ENCODE measurements at regions not wholly inside any gene's neighbourhood (a gene's known extent, or its start where the extent isn't known, plus 50 kb on each side); places are given as distances from the start of the nearest gene placed in this dataset.
"Not testable (repeated sequence)": the region's sequence is repeated elsewhere in the genome, so short reads cannot be mapped to it uniquely, and the experiment has no call there.

DNA sequence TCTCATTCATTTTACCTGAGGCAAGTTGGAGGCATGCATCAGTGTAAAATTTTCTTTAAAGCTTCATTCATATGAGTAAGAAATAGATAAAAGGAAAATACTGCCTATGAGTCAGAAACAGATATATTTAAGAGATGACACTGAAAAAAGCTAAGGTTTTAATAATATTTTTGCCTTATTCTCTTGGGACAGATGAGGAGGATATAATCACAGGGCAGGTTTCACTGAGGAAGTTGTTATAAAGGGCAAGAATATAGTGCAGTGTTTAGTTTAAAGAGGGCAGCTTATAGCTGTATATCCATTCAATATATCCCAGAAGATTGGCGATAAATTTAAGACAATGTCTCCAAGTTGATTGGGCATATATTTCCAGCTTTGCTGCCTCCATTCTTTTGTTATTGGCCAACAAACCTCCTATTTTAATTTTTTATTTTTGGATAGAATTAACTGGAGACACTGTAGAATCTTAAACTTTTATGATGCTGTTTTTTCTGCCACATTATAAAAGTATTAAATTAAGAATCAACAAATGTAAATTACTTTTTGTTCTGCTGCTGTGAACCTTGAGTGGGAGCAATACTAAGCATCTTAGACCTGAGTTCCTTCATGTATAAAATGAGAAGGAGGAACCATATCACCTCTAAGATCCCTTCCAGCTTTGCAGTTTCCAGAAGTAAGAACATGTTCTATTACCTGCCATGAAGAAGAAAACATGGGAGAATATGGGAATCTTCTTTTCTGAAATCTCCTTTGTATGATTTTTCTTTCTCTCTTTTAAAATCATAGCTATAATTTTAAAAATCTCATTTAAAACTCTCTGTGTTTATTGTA is 171.6 kb downstream of the S1PR1 start:
- DNase-seq (ENCODE audit: low read depth in 4 of 4, low spot score in 2 of 4), result no peak

GRCh38 chr1:101409102-101409501 is 172.3 kb downstream of the S1PR1 start:
- DNase-seq (ENCODE audit: low read depth in 4 of 4, low spot score in 2 of 4), result no peak

DNA sequence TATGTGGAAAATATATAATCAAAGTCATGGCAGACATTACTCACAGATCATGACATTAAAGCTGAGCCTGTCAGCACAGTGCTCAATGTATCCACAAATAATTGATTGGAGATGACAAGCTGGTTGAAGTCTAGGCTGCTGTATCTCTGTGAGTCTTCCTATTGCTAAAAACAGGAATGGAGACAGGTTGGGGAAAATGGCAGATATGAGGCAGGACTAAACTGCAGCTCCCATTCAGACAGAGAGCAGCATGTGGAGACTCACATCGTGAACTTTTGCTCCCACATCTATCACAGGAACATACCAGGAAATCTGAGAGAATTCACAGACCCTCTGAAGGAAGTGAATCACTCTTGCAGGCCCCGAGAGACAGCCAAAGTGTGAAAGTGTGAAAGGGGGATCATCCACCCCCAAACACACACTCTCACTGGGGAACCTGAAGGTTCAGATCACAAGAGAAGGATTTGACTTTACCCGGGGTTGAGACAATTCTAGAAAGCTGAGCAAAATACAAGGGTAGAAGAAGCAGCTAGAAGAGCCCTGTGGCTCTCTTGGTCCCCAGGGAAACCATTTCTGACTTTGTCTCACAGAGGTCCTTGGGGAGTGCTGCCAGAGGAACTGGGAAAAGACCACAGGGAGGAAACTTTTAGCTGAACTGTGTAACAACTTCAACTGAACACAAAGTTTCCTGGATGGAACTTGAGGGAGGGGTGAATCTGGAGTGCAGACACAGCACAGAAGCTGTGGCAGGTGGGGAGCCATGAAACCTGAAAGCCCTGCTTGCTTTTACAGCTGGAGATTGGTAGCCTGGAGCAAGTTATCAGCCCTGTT is 173.4 kb downstream of the S1PR1 start:
- no peak for DNase-seq (ENCODE audit: low read depth in 4 of 4, low spot score in 2 of 4)

GRCh38 chr1:101420406-101420805 is 183.6 kb downstream of the S1PR1 start:
- DNase-seq (ENCODE audit: low read depth in 4 of 4, low spot score in 2 of 4), result no peak

DNA sequence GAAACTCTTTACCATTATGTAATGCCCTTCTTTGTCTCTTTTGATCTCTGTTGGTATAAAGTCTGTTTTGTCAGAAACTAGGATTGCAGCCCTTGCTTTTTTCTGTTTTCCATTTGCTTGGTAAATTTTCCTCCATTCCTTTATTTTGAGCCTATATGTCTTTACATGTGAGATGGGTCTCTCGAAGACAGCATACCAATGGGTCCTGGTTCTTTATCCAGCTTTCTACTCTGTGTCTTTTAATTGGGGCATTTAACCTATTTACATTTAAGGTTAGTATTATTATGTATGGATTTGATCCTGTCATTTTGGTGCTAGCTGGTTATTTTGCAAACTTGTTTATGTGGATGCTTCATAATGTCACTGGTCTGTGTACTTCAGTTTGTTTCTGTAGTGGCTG is 191.3 kb downstream of the S1PR1 start:
- DNase-seq (ENCODE audit: low read depth in 4 of 4, low spot score in 2 of 4), result not testable (repeated sequence)

- no peak for DNase-seq (ENCODE audit: low read depth in 4 of 4, low spot score in 2 of 4)
These were observed 191.7 kb downstream of the S1PR1 start for GRCh38 chr1:101428562-101428961.

GRCh38 chr1:101431956-101432510 is 195.2 kb downstream of the S1PR1 start:
- no peak for DNase-seq (ENCODE audit: low read depth in 4 of 4, low spot score in 2 of 4)

DNA sequence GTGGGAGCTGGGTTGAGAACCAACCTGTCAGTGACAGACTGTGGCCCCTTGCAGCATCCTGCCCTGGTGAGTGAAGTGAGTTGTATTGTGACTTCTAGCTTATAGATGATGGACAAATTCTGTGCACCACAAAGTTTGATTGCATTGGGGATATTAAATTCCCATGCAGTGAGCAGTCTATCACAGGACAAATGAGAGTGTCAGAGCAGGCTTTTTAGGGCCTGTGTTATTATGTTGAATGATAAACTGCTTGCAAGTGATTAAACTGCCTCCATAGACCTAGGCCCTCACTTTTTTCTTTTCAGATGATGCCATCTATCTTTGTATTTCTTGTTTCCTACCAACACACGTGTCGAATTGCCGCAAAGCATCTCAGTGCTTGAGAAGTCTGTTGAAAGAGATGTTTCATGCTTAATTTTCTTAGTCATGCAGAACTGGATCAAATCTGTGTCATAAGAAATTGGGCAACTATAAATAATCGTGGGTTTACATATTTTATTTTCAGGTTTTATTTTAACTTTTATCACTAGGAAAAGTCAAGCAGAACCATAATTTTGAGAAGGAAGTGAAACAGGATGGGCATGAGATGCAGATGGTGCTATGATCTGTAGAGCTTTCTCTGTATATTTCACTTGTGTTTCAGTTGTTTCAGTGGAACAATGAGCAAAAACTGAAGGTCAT is 199.2 kb downstream of the S1PR1 start:
- no peak for DNase-seq (ENCODE audit: low read depth in 4 of 4, low spot score in 2 of 4)

DNA sequence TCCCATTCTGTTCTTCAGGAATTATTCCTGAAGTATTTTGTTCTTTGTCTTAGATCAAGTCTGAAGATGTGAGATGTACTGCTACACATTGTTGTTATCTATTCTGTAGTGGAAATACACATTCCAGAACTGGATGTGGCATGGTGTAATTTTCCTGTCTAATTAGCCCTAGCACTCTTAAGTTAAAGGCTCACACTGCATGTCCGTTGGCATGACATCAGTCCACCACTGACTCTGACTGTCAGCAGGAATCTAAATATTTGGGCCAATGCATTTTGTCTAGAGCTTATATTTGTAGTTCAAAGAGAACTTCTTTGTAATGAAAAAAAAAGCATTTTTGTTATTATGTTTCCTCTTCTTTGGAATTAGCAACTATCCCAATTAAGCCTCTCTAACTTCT is 201.0 kb downstream of the S1PR1 start:
- DNase-seq (ENCODE audit: low read depth in 4 of 4, low spot score in 2 of 4), result no peak

DNA sequence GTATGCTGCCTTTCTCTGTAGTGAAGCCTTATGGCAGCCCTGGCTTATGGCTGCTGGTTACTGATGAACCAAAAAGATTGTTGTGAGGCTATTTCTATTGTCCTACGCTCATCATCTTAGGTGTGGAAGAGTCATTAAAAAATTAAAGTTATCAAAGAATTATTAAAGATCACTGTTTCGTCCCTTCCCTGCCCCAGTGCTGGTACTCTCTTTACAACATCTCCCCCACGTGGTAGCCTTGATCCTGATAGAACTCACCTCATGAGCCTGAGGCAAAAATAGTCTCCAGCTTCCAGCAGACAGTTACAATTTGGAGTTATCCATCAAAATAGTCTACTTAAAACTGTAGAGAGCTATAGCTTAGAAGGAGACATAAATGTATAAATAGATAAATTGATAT is 201.5 kb downstream of the S1PR1 start:
- no peak for DNase-seq (ENCODE audit: low read depth in 4 of 4, low spot score in 2 of 4)

- DNase-seq (ENCODE audit: low read depth in 4 of 4, low spot score in 2 of 4), result no peak
These were observed 203.7 kb downstream of the S1PR1 start for GRCh38 chr1:101440485-101440884.

- DNase-seq (ENCODE audit: low read depth in 4 of 4, low spot score in 2 of 4), result no peak
These were observed 207.6 kb downstream of the S1PR1 start for GRCh38 chr1:101444381-101444780.

DNA sequence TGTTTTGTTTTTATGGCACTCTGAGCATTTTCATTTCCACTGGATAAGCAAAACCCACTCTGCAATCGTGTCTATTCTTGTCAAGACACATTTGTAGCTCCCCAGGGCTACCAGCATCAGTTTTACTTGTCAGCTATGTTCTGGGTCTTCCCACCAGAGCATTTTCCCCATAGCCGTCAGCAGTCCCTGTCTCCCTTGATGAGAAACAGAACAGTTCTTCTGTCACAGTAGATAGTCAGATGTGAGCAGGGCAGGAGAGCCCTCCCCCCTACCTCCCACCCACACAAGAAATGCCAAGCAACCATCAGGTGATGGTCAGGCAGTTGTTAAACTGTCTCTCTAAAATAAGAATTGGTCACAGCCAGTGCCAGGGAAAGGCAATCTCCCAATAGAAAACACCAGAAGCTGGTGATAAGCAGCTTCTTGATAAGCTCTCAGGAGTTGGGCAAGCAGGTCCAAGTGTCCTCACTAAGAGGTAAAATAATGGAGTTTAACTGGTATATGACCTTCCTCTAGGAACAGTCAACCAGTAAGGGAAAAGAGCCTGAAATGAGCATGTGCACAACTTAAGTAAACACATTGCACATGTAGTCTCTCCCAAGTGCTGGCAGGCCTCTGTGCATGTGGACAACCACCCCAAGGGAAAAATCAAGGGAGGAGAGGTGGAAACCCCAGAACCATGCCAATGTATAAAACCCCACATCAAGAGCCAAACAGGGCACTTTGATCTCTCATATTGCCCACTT is 208.2 kb downstream of the S1PR1 start:
- no peak for DNase-seq (ENCODE audit: low read depth in 4 of 4, low spot score in 2 of 4)

DNA sequence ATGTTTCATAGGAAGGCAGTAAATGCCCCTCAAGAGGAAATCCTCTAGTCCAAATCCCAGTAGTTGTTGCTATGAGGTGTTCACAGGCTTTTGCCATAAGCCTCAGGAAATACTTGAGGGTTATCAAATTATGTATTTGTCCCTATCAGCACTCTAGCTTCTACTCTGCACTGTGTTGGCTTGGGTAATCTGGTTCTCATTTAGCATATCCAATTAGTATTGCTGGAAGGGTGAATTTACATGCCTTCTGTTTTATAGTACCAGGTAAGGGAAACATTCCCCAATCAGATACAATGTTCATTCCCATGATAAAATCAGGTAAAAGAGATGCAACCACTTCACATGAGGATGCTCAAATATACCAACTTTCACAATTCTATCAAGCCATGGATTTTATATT is 211.2 kb downstream of the S1PR1 start:
- no peak for DNase-seq (ENCODE audit: low read depth in 4 of 4, low spot score in 2 of 4)

DNA sequence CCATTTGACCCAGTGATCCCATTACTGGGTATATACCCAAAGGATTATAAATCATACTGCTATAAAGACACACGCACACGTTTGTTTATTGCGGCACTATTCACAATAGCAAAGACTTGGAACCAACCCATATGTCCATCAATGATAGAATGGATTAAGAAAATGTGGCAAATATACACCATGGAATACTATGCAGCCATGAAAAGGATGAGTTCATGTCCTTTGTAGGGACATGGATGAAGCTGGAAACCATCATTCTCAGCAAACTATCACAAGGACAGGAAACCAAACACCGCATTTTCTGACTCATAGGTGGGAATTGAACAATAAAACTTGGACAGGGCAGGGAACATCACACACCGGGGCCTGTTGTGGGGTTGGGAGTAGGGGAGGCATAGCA is 213.9 kb downstream of the S1PR1 start:
- not testable (repeated sequence) for DNase-seq (ENCODE audit: low read depth in 4 of 4, low spot score in 2 of 4)

DNA sequence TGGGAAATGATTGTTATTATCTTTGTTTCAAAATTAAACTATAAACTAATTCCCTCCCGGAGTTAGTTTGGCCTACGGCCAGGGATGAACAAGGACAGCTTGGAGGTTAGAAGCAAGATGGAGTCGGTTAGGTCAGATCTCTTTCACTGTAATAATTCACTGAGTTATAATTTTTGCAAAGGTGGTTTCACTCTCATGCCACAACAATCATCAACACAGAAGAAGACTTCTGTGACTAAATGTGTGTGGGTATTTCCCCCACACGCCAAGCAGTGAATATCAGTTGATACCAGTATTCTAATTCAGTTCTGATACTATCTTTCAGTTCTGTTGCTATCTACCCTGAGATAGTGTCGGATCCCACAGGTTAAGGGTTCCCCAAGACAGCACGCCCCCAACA is 215.1 kb downstream of the S1PR1 start:
- no peak for DNase-seq (ENCODE audit: low read depth in 4 of 4, low spot score in 2 of 4)

GRCh38 chr1:101452825-101453224 is 216.0 kb downstream of the S1PR1 start:
- no peak for DNase-seq (ENCODE audit: low read depth in 4 of 4, low spot score in 2 of 4)

DNA sequence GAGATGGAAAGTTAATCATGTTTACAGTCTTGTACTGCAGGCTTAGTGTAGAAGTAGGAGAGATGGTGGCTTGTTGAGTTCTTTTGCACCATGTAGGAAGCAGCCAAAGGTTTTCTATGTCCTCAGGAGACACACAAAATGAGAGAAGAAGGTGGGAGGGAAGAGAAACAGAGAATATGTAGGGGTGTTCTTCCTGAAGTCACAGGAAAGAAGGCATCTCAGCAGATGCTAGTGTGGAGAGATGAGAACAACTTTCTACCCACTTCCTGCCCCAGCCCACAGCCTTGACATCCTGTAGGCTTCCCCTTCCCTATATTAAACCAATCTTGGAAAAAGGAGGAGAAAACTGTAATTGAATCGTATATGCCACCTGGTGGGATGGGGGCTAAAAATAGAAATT is 217.0 kb downstream of the S1PR1 start:
- DNase-seq (ENCODE audit: low read depth in 4 of 4, low spot score in 2 of 4), result no peak

GRCh38 chr1:101455166-101455565 is 218.3 kb downstream of the S1PR1 start:
- no peak for DNase-seq (ENCODE audit: low read depth in 4 of 4, low spot score in 2 of 4)

DNA sequence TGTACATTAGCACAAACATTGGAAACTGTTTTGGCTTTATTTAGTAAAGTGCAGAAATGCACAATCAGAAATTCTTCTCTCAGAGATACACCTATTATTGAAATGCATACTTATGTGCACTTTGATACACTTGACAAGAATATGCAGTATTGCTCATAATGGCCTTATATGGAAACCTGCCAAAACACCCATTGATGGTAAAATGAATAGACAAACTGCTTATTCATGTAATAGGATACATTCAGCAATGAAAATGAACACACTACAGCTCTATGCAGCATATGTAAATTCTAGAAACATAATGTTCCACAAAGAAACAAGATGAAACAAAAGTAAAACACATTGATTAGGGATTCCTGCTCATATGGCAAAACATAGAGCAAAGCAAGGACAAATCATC is 223.9 kb downstream of the S1PR1 start:
- no peak for DNase-seq (ENCODE audit: low read depth in 4 of 4, low spot score in 2 of 4)

Measured in left renal cortex interstitium (tissue), 4 donors.